GM23338 (cell line): ENCODE measurements at regions not wholly inside any gene's neighbourhood (a gene's known extent, or its start where the extent isn't known, plus 50 kb on each side); places are given as distances from the start of the nearest gene placed in this dataset.

Source experiments
- ATAC-seq: fragments of 200-7000 bp; cut with Tn5 transposase; 3 replicates; pipeline ENCODE4 v1.9.1; 2020
- DNase-seq: peaks from one replicate; pipeline ENCODE4 v3.0.0-alpha.2; 2015; ENCODE audit warnings: low spot score
- H2AFZ ChIP-seq: fragments of 200-600 bp; sonication (generic); 2 replicates; pipeline ENCODE4 v1.8.0; 2016; ENCODE audit warnings: antibody characterized with exemption, mild to moderate bottlenecking, moderate library complexity
- H3F3A ChIP-seq: fragments of 200-600 bp; sonication (generic); replicated peaks from 2 replicates; pipeline ENCODE4 v1.8.0; 2017; ENCODE audit warnings: antibody characterized with exemption, mixed run types, low read depth
- H3K27ac ChIP-seq: fragments of 200-600 bp; sonication (generic); 2 replicates; pipeline ENCODE4 v1.6.1; 2016; ENCODE audit warnings: low read depth
- H3K27me3 ChIP-seq: fragments of 200-600 bp; sonication (generic); 2 replicates; pipeline ENCODE4 v1.8.0; 2016; ENCODE audit warnings: mild to moderate bottlenecking, mixed run types, moderate library complexity; ENCODE audit not compliant: insufficient read depth
- H3K36me3 ChIP-seq: fragments of 200-600 bp; sonication (generic); 2 replicates; pipeline ENCODE4 v1.8.0; 2016; ENCODE audit warnings: mild to moderate bottlenecking; ENCODE audit not compliant: insufficient read depth
- H3K4me1 ChIP-seq: fragments of 200-600 bp; sonication (generic); 2 replicates; pipeline ENCODE4 v1.8.0; 2016; ENCODE audit warnings: mild to moderate bottlenecking, moderate library complexity; ENCODE audit not compliant: insufficient read depth
- H3K4me2 ChIP-seq: fragments of 200-600 bp; sonication (generic); 2 replicates; pipeline ENCODE4 v1.7.1; 2017; ENCODE audit warnings: mixed run types
- H3K4me3 ChIP-seq: fragments of 200-600 bp; sonication (generic); 2 replicates; pipeline ENCODE4 v1.6.1; 2016; ENCODE audit warnings: mixed run types
- H3K79me2 ChIP-seq: fragments of 200-600 bp; sonication (generic); replicated peaks from 2 replicates; pipeline ENCODE4 v1.8.0; 2017; ENCODE audit warnings: mild to moderate bottlenecking; ENCODE audit not compliant: insufficient read depth
- H3K9me2 ChIP-seq: fragments of 200-600 bp; sonication (generic); 2 replicates; pipeline ENCODE4 v1.8.0; 2017; ENCODE audit not compliant: insufficient read depth
- H4K20me1 ChIP-seq: fragments of 200-600 bp; sonication (generic); replicated peaks from 2 replicates; pipeline ENCODE4 v1.8.0; 2017; ENCODE audit warnings: mild to moderate bottlenecking; ENCODE audit not compliant: insufficient read depth
- H3K27ac Mint-ChIP-seq: 2 replicates; pipeline ENCODE4 v1.8.0; 2020; ENCODE audit warnings: inconsistent platforms, mild to moderate bottlenecking, moderate library complexity, mixed read lengths
- H3K27me3 Mint-ChIP-seq: 3 replicates; pipeline ENCODE4 v1.8.0; 2022; ENCODE audit warnings: low read depth, mild to moderate bottlenecking, moderate library complexity, mixed read lengths, inconsistent platforms; ENCODE audit not compliant: insufficient read depth, poor library complexity
- H3K36me3 Mint-ChIP-seq: 3 replicates; pipeline ENCODE4 v1.8.0; 2021; ENCODE audit warnings: low read depth, mild to moderate bottlenecking, inconsistent platforms, moderate library complexity, mixed read lengths
- H3K4me1 Mint-ChIP-seq: 3 replicates; pipeline ENCODE4 v1.8.0; 2020; ENCODE audit warnings: mild to moderate bottlenecking, inconsistent platforms, mixed read lengths
- H3K4me3 Mint-ChIP-seq: 3 replicates; pipeline ENCODE4 v1.8.0; 2021; ENCODE audit warnings: moderate library complexity, mild to moderate bottlenecking, inconsistent platforms, mixed read lengths
- H3K9me3 Mint-ChIP-seq: 3 replicates; pipeline ENCODE4 v1.8.0; 2020; ENCODE audit warnings: moderate library complexity, mild to moderate bottlenecking, inconsistent platforms, mixed read lengths
- CREB1 ChIP-seq: fragments of 250-450 bp; sonication (Bioruptor Pico); IDR thresholded peaks from 2 replicates; pipeline ENCODE4 v1.5.0; 2020; ENCODE audit warnings: low read depth, mild to moderate bottlenecking, moderate library complexity
- CTCF ChIP-seq, 2 experiments: fragments of 200-600 bp in 1 of 2; sonication (generic) in 1 of 2; conservative IDR thresholded peaks; 2 replicates each; pipeline versions ENCODE4 v1.5.1 to v1.6.1; 2016 to 2017; ENCODE audit warnings: antibody characterized with exemption in 2 of 2, low read depth in 2 of 2, mild to moderate bottlenecking in 2 of 2, moderate library complexity in 1 of 2
- ETS1 ChIP-seq: IDR thresholded peaks from 2 replicates; pipeline ENCODE4 v1.6.1; 2016; ENCODE audit warnings: antibody characterized with exemption
- EZH2phosphoT487 ChIP-seq: fragments of 200-600 bp; sonication (generic); IDR thresholded peaks from one replicate; pipeline ENCODE4 v1.8.1; 2018; ENCODE audit warnings: antibody characterized with exemption; ENCODE audit not compliant: unreplicated experiment
- JUNB ChIP-seq: IDR thresholded peaks from one replicate; pipeline ENCODE4 v1.6.1; 2016; ENCODE audit warnings: antibody characterized with exemption; ENCODE audit not compliant: unreplicated experiment
- NANOG ChIP-seq: IDR thresholded peaks from 2 replicates; pipeline ENCODE4 v1.6.1; 2016; ENCODE audit warnings: antibody characterized with exemption, borderline replicate concordance
- POLR2AphosphoS5 ChIP-seq: IDR thresholded peaks from 2 replicates; pipeline ENCODE4 v1.6.1; 2016; ENCODE audit warnings: antibody characterized with exemption, low read depth
- ZNF114 ChIP-seq: fragments of 250-450 bp; sonication (Bioruptor Pico); IDR thresholded peaks from 2 replicates; pipeline ENCODE4 v1.5.0; 2020; ENCODE audit warnings: mild to moderate bottlenecking, moderate library complexity
- ZNF462 ChIP-seq: fragments of 250-450 bp; sonication (Bioruptor Pico); IDR thresholded peaks from 2 replicates; pipeline ENCODE4 v1.5.0; 2020; ENCODE audit warnings: mild to moderate bottlenecking, moderate library complexity

- peak; percentile 54 for DNase-seq
- Histone ChIP-seq H3F3A (no peaks in the 10 kb centered on the region), H2AFZ (peak overlapping the region; percentile 30; the same call in 1 of the 2 replicates), H3K79me2 (no peaks in the 10 kb centered on the region), H3K4me2 (no peak overlapping the region), H3K27ac (no peak overlapping the region), H4K20me1 (no peaks in the 10 kb centered on the region), H3K9me2 (no peaks in the 10 kb centered on the region), H3K36me3 (no peaks in the 10 kb centered on the region), H3K27me3 (no peaks in the 10 kb centered on the region), H3K4me1 (no peaks in the 10 kb centered on the region), H3K4me3 (no peak overlapping the region)
- ATAC-seq = peak; percentile 52; the same call in 2 of the 3 replicates
- H3K27ac Mint-ChIP-seq = no peak overlapping the region
- peaks cover 70% of the 10 kb centered on the region for H3K9me3 Mint-ChIP-seq
- H3K36me3 Mint-ChIP-seq = peaks cover 9% of the 10 kb centered on the region; the same call in 2 of the 3 replicates
- no peak for TF ChIP-seq POLR2AphosphoS5
- TF ChIP-seq CTCF (conservative IDR thresholded peaks at IDR 0.05; ENCODE audit: low read depth in 2 of 2) = peak; percentile 37 to 54
- no peak for TF ChIP-seq NANOG
- H3K4me3 Mint-ChIP-seq = no peak overlapping the region
- peaks cover 2% of the 10 kb centered on the region for H3K27me3 Mint-ChIP-seq
- H3K4me1 Mint-ChIP-seq = no peaks in the 10 kb centered on the region
Observed at GRCh38 chr4:45741897-45742296, 382.0 kb downstream of the GABRG1 start.

- H3F3A ChIP-seq = no peaks in the 10 kb centered on the region
- no peak overlapping the region for H3K4me3 Mint-ChIP-seq
- H3K4me1 Mint-ChIP-seq = no peaks in the 10 kb centered on the region; the same call in 2 of the 3 replicates
- no peaks in the 10 kb centered on the region for H3K79me2 ChIP-seq
- H3K9me2 ChIP-seq = no peaks in the 10 kb centered on the region
- H3K27me3 Mint-ChIP-seq = no peaks in the 10 kb centered on the region
- ATAC-seq (no peak), DNase-seq (peak; percentile 62)
- no peak overlapping the region for H3K4me2 ChIP-seq
- H3K9me3 Mint-ChIP-seq = peaks cover 66% of the 10 kb centered on the region
- peaks cover 4% of the 10 kb centered on the region; the same call in 1 of the 2 replicates for H3K4me1 ChIP-seq
- no peaks in the 10 kb centered on the region for H4K20me1 ChIP-seq
- no peaks in the 10 kb centered on the region for H3K36me3 ChIP-seq
- no peak overlapping the region for H3K27ac Mint-ChIP-seq
- H3K36me3 Mint-ChIP-seq = no peaks in the 10 kb centered on the region; the same call in 1 of the 3 replicates
- no peak for TF ChIP-seq EZH2phosphoT487
- TF ChIP-seq NANOG = no peak
- no peak for TF ChIP-seq ZNF114 (CRISPR knock-in tag)
- no peak for TF ChIP-seq CREB1 (CRISPR knock-in tag)
- TF ChIP-seq CTCF (conservative IDR thresholded peaks at IDR 0.05; ENCODE audit: low read depth in 2 of 2) = no peak
- TF ChIP-seq ETS1 = no peak
- TF ChIP-seq ZNF462 (CRISPR knock-in tag) = no peak
- no peak for TF ChIP-seq JUNB
- no peak overlapping the region for H3K4me3 ChIP-seq
- H3K27me3 ChIP-seq = no peaks in the 10 kb centered on the region
- no peak overlapping the region for H3K27ac ChIP-seq
- 0 out of 2 replicates have a peak overlapping the region, but pooled peaks have one; percentile 12 for H2AFZ ChIP-seq
Observed at GRCh38 chr4:45732161-45732560, 391.7 kb downstream of the GABRG1 start.
